OCI-LY1 (cell line): ENCODE measurements at regions not wholly inside any gene's neighbourhood (a gene's known extent, or its start where the extent isn't known, plus 50 kb on each side); places are given as distances from the start of the nearest gene placed in this dataset.
"Not testable (repeated sequence)": the region's sequence is repeated elsewhere in the genome, so short reads cannot be mapped to it uniquely, and the experiment has no call there.

Experiments
- H2AFZ ChIP-seq: fragments of 200-600 bp; sonication (generic), shearing (Covaris generic); 2 replicates; pipeline ENCODE4 v1.6.0; 2014; ENCODE audit warnings: antibody characterized with exemption, mild to moderate bottlenecking, low read length
- H3F3A ChIP-seq: fragments of 200-600 bp; sonication (generic), shearing (Covaris generic); 2 replicates; pipeline ENCODE4 v1.6.0; 2014; ENCODE audit warnings: mild to moderate bottlenecking, antibody characterized with exemption, low read length, moderate library complexity; ENCODE audit not compliant: insufficient read depth
- H3K27ac ChIP-seq: fragments of 200-600 bp; sonication (generic); 2 replicates; pipeline ENCODE4 v1.5.1; 2014; ENCODE audit warnings: low read length, mixed run types, mild to moderate bottlenecking, low read depth; ENCODE audit not compliant: poor library complexity, severe bottlenecking
- H3K27me3 ChIP-seq: fragments of 200-600 bp; sonication (generic); 2 replicates; pipeline ENCODE4 v1.6.0; 2014; ENCODE audit warnings: antibody characterized with exemption, mild to moderate bottlenecking, low read length, moderate library complexity; ENCODE audit not compliant: insufficient read depth
- H3K36me3 ChIP-seq: fragments of 200-600 bp; sonication (generic); 2 replicates; pipeline ENCODE4 v1.6.1; 2014; ENCODE audit warnings: mild to moderate bottlenecking, antibody characterized with exemption, low read length, moderate library complexity, mixed read lengths; ENCODE audit not compliant: insufficient read depth
- H3K4me1 ChIP-seq: fragments of 200-600 bp; sonication (generic); 2 replicates; pipeline ENCODE4 v1.5.1; 2014; ENCODE audit warnings: mild to moderate bottlenecking, low read length, moderate library complexity; ENCODE audit not compliant: insufficient read depth, severe bottlenecking
- H3K4me2 ChIP-seq: fragments of 200-600 bp; sonication (generic), shearing (Covaris generic); 2 replicates; pipeline ENCODE4 v1.6.1; 2014; ENCODE audit warnings: low read length
- H3K4me3 ChIP-seq: fragments of 200-600 bp; sonication (generic); 2 replicates; pipeline ENCODE4 v1.5.1; 2014; ENCODE audit warnings: low read length, low read depth, mild to moderate bottlenecking, mixed read lengths; ENCODE audit not compliant: poor library complexity, severe bottlenecking
- H3K79me2 ChIP-seq: fragments of 200-600 bp; shearing (Covaris generic); 2 replicates; pipeline ENCODE4 v1.6.1; 2016; ENCODE audit warnings: mixed run types, low read length, mixed read lengths; ENCODE audit not compliant: insufficient read depth
- H3K9ac ChIP-seq: fragments of 200-600 bp; sonication (generic), shearing (Covaris generic); 2 replicates; pipeline ENCODE4 v1.6.1; 2014; ENCODE audit warnings: mild to moderate bottlenecking, low read length, mixed read lengths
- H3K9me2 ChIP-seq: fragments of 200-600 bp; sonication (generic), shearing (Covaris generic); 2 replicates; pipeline ENCODE4 v1.6.1; 2014; ENCODE audit warnings: low read depth, mild to moderate bottlenecking, low read length, mixed read lengths
- H3K9me3 ChIP-seq: fragments of 200-600 bp; shearing (Covaris generic); 2 replicates; pipeline ENCODE4 v1.6.1; 2014; ENCODE audit warnings: low read length, mixed read lengths
- H4K20me1 ChIP-seq: fragments of 200-600 bp; sonication (generic), shearing (Covaris generic); 2 replicates; pipeline ENCODE4 v1.6.0; 2016; ENCODE audit warnings: mild to moderate bottlenecking, low read length; ENCODE audit not compliant: insufficient read depth
- EZH2 ChIP-seq: fragments of 200-600 bp; sonication (generic), shearing (Covaris generic); IDR thresholded peaks from 2 replicates; pipeline ENCODE4 v1.8.0; 2017; ENCODE audit warnings: borderline replicate concordance, mixed run types, mild to moderate bottlenecking, antibody characterized with exemption, low read length, moderate library complexity, mixed read lengths
- TF ChIP-seq, protein P1 (sequence below): fragments of 200-600 bp; sonication (generic), shearing (Covaris generic); IDR thresholded peaks from 2 replicates; pipeline ENCODE4 v1.5.1; 2017; ENCODE audit warnings: mild to moderate bottlenecking, antibody characterized with exemption, low read length, moderate library complexity, mixed read lengths

- TF ChIP-seq, protein P1, sequence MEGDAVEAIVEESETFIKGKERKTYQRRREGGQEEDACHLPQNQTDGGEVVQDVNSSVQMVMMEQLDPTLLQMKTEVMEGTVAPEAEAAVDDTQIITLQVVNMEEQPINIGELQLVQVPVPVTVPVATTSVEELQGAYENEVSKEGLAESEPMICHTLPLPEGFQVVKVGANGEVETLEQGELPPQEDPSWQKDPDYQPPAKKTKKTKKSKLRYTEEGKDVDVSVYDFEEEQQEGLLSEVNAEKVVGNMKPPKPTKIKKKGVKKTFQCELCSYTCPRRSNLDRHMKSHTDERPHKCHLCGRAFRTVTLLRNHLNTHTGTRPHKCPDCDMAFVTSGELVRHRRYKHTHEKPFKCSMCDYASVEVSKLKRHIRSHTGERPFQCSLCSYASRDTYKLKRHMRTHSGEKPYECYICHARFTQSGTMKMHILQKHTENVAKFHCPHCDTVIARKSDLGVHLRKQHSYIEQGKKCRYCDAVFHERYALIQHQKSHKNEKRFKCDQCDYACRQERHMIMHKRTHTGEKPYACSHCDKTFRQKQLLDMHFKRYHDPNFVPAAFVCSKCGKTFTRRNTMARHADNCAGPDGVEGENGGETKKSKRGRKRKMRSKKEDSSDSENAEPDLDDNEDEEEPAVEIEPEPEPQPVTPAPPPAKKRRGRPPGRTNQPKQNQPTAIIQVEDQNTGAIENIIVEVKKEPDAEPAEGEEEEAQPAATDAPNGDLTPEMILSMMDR: no peak
- no peak for TF ChIP-seq EZH2
- Histone ChIP-seq H3K27me3 (peaks cover 6% of the 10 kb centered on the region; the same call in 1 of the 2 replicates), H3K27ac (no peak overlapping the region), H3K9ac (no peak overlapping the region), H3K9me2 (no peaks in the 10 kb centered on the region), H3K9me3 (no peaks in the 10 kb centered on the region), H2AFZ (no peak overlapping the region), H4K20me1 (no peaks in the 10 kb centered on the region), H3K4me2 (no peak overlapping the region), H3K4me1 (no peaks in the 10 kb centered on the region), H3K79me2 (no peaks in the 10 kb centered on the region), H3K36me3 (no peaks in the 10 kb centered on the region), H3K4me3 (no peak overlapping the region), H3F3A (no peaks in the 10 kb centered on the region)
Measured at GRCh38 chr14:105894125-105894977, 368.0 kb downstream of the TMEM121 start.

DNA sequence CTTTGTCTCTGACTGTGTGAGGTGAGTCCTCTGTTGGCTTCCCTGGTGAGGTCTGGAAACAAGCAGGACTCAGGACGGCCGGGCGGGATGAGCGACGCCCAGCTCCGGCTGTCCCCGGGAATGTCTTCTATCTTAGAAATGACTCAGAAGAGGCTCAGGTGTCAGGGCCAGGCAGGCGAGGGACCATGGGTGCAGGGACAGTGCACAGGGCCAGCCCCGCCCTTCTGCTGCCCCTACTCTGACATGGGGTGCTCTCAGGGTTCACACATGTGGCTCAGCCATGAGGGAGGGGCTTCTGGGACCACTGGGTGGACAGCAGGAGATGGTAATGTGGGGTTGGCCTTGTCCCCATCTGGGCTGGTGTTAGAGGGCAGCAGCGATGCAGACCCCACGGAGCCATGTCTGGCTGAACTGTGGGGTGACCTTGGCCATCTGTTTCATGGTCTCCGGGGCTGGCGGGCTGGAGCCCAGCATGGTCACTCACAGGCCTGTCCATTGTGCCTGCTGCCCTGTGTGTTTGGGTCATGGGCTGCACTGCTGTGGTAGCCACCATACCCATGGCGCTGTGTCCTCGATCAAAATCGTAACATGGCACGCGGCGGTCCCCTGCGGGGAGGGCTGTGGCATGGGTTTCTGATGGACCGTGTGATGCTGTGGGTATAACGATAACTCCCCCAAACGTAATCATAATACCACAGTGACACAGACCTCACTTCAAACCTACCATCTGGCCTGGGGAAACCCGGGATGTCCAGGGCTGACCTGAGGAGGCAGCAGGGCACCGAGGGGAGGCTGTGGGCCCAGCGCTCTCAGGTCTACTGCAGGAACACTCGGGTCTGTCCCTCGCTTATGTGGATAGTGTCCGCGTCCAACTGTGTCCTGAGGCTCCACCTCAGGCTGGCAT is 368.8 kb downstream of the TMEM121 start:
- Histone ChIP-seq H3K79me2 (no peaks in the 10 kb centered on the region), H2AFZ (no peak overlapping the region), H3K27ac (no peak overlapping the region), H3K9me3 (no peaks in the 10 kb centered on the region), H3K4me2 (no peak overlapping the region), H4K20me1 (no peaks in the 10 kb centered on the region), H3K4me1 (no peaks in the 10 kb centered on the region), H3K36me3 (no peaks in the 10 kb centered on the region), H3K4me3 (no peak overlapping the region), H3F3A (no peaks in the 10 kb centered on the region), H3K27me3 (peaks cover 7% of the 10 kb centered on the region), H3K9me2 (no peaks in the 10 kb centered on the region), H3K9ac (no peak overlapping the region)
- TF ChIP-seq, protein P1: no peak
- TF ChIP-seq EZH2: no peak

DNA sequence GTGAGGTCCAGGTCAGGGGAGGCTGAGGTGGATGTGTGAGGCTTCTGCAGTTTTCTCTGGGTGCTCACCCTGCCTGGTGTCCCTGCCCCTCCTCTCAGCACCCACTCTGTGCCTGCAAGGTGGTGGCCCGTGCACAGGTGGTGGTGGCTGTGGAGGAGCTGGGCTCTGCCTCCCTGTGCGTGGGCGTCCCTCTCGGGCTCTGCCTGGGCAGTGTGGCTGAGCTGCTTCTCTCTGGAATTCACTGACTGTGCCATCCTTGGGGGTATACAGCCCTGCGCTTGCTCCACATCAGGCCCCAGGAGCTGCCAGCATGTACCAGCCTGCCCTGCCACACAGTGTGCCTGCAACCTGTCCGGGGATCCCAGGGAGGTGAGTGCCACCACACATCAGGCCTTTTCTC is 369.8 kb downstream of the TMEM121 start:
- not testable (repeated sequence) for H3K4me2 ChIP-seq, H4K20me1 ChIP-seq, H3K9ac ChIP-seq, H3F3A ChIP-seq, H3K4me3 ChIP-seq, H3K9me2 ChIP-seq, H3K27ac ChIP-seq, H3K79me2 ChIP-seq, H3K9me3 ChIP-seq, H2AFZ ChIP-seq, H3K36me3 ChIP-seq, H3K27me3 ChIP-seq, H3K4me1 ChIP-seq

DNA sequence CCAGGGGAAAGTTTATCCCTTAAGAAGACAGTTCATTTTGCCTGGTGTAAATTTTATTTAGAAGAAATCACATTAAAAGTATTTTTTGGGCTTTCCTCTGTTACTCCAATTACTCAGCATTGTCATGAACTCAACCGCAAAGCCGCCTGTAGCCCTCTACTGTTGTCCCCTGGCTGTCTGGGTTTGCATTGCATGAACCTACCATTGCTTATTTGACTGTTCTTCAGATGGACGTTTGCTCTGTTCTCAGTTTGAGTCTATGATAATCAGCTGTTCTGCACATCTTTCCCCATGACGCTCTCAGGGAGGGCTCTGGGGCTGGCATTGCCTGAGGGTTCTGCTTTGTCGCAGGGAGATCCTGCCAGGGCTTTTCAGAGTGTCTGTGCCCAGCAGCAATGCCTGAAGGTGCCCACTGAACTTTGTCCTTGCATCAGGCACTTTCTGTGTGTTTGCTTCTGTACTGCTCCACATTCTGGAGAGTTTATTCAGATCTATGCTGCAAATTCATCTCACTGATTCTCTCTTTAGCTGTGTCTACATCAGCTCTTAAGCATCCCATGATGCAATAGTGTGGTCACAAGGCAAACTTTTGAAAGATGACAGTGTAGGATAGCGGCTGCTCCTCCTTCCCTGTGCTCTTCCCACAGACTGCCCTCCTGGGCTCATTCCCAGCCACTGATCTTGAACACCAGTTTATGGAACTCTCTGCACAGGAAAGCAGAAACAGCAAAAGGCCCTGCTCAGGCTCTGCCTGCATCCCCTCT is 370.8 kb downstream of the TMEM121 start:
- not testable (repeated sequence) for H3K9me3 ChIP-seq, H3K27me3 ChIP-seq, H3K27ac ChIP-seq, H3K4me2 ChIP-seq, H3K4me1 ChIP-seq, H3K9me2 ChIP-seq, H3K36me3 ChIP-seq, H3K4me3 ChIP-seq, H3K9ac ChIP-seq, H2AFZ ChIP-seq, H4K20me1 ChIP-seq, H3F3A ChIP-seq, H3K79me2 ChIP-seq
